ENCODE measurements at regions not wholly inside any gene's neighbourhood (a gene's known extent, or its start where the extent isn't known, plus 50 kb on each side); places are given as distances from the start of the nearest gene placed in this dataset.

GRCh38 chr13:50631041-50631440 lies 212.5 kb downstream of the DLEU7 start:
- TF ChIP-seq CTCF (IDR thresholded peaks at IDR 0.05) (no peak), POLR2AphosphoS5 (IDR thresholded peaks at IDR 0.05) (no peak)

All from prostate gland (tissue), 2 donors.